K562 (cell line): ENCODE measurements at regions not wholly inside any gene's neighbourhood (a gene's known extent, or its start where the extent isn't known, plus 50 kb on each side); places are given as distances from the start of the nearest gene placed in this dataset.

Experiments
- ATAC-seq: fragments of 200-7000 bp; cut with Tn5 transposase; 3 replicates; pipeline ENCODE4 v1.9.1; 2020; ENCODE audit warnings: moderate library complexity
- BruUV-seq: library from RNA; stranded (reverse); fragments of 400-500 nt; replicated peaks from 2 replicates; lab custom pipeline; 2021; lab: Mats Ljungman, UMichigan
- CTCF ChIA-PET: fragments of 300-600 bp; formaldehyde crosslinking; extraction: SDS; loops from one replicate; lab custom pipeline; 2021; ENCODE audit warnings: low intra/inter-chr PET ratio; lab: Yijun Ruan, JAX
- POLR2A ChIA-PET: fragments of 300-600, 350-650 bp; sonication (Branson Sonifier 250); formaldehyde crosslinking; extraction: SDS; loops from one replicate; lab custom pipeline; 2021; ENCODE audit warnings: antibody characterized with exemption, inconsistent platforms; lab: Yijun Ruan, JAX
- DNase-seq, 4 experiments: peaks; one replicate each; pipeline versions ENCODE4 v3.0.0 to v3.0.0-alpha.2; 2011 to 2018; ENCODE audit warnings: low spot score in 3 of 4, mixed read lengths in 3 of 4; ENCODE audit errors: extremely low read depth in 1 of 4
- FAIRE-seq: peaks from 2 replicates; lab custom pipeline; 2011; peaks lifted over from hg19 to GRCh38; lab: Jason Lieb, UNC
- H2AFZ ChIP-seq: 2 replicates; pipeline ENCODE4 v1.6.0; 2011; ENCODE audit warnings: low read depth, low read length, control low read depth, inconsistent platforms
- H3K27ac ChIP-seq: fragments of 200-600 bp; 3 replicates; pipeline ENCODE4 v1.8.0; 2011; ENCODE audit warnings: low read depth, mild to moderate bottlenecking, control low read depth, inconsistent platforms, low read length, moderate library complexity, mixed read lengths; ENCODE audit errors: extremely low read depth
- H3K27me3 ChIP-seq, 2 experiments: fragments of 300-600 bp in 1 of 2; 2 replicates in 1 of 2; 3 replicates in 1 of 2; pipeline versions ENCODE4 v1.6.0 to v1.8.0; 2011; ENCODE audit warnings: inconsistent platforms in 2 of 2, low read length in 2 of 2, mild to moderate bottlenecking in 1 of 2, mixed read lengths in 1 of 2, moderate library complexity in 1 of 2; ENCODE audit not compliant: control insufficient read depth in 2 of 2, insufficient read depth in 2 of 2
- H3K36me3 ChIP-seq: fragments of 300-600 bp; 3 replicates; pipeline ENCODE4 v1.8.0; 2011; ENCODE audit warnings: mild to moderate bottlenecking, low read length, inconsistent platforms; ENCODE audit not compliant: control insufficient read depth, insufficient read depth
- H3K4me1 ChIP-seq, 2 experiments: fragments of 200-600 bp in 1 of 2; replicated peaks in 1 of 2; 2 replicates in 1 of 2; 3 replicates in 1 of 2; pipeline versions ENCODE4 v1.5.1 to v1.8.0; 2011; ENCODE audit warnings: inconsistent platforms in 2 of 2, low read length in 2 of 2, mild to moderate bottlenecking in 1 of 2, mixed read lengths in 1 of 2, moderate library complexity in 1 of 2; ENCODE audit not compliant: control insufficient read depth in 2 of 2, insufficient read depth in 2 of 2
- H3K4me2 ChIP-seq: 2 replicates; pipeline ENCODE4 v1.6.1; 2011; ENCODE audit warnings: low read length, control low read depth, inconsistent platforms, mixed read lengths; ENCODE audit not compliant: insufficient read depth
- H3K4me3 ChIP-seq: fragments of 200-600 bp; sonication (generic), shearing (Covaris generic); 2 replicates; pipeline ENCODE4 v1.5.1; 2016; ENCODE audit warnings: control low read depth, inconsistent platforms
- H3K79me2 ChIP-seq: fragments of 200-600 bp; 3 replicates; pipeline ENCODE4 v1.8.0; 2011; ENCODE audit warnings: low read length, inconsistent platforms; ENCODE audit not compliant: control insufficient read depth, insufficient read depth
- H3K9ac ChIP-seq, 2 experiments: 2 replicates each; pipeline versions ENCODE4 v1.6.0 to v1.6.1; 2011; ENCODE audit warnings: low read depth in 2 of 2, low read length in 2 of 2, control low read depth in 1 of 2, inconsistent platforms in 1 of 2, mild to moderate bottlenecking in 1 of 2, mixed read lengths in 1 of 2; ENCODE audit not compliant: insufficient read depth in 1 of 2
- H3K9me1 ChIP-seq: one replicate; pipeline ENCODE4 v1.6.0; 2011; ENCODE audit warnings: inconsistent platforms, mild to moderate bottlenecking, low read length, moderate library complexity; ENCODE audit not compliant: control insufficient read depth, insufficient read depth
- H3K9me3 ChIP-seq: replicated peaks from 2 replicates; pipeline ENCODE4 v1.5.1; 2011; ENCODE audit warnings: low read depth, low read length, inconsistent platforms; ENCODE audit not compliant: control insufficient read depth, insufficient read depth
- H4K20me1 ChIP-seq: replicated peaks from 2 replicates; pipeline ENCODE4 v1.6.1; 2011; ENCODE audit warnings: low read length, inconsistent platforms, mixed read lengths; ENCODE audit not compliant: control insufficient read depth, insufficient read depth
- ESRRB ChIP-seq: fragments of 250-450 bp; sonication (Bioruptor Pico); IDR thresholded peaks from 2 replicates; pipeline ENCODE4 v1.5.0; 2020; ENCODE audit warnings: mild to moderate bottlenecking, moderate library complexity, borderline replicate concordance
- RAD51 ChIP-seq: fragments of 450-650 bp; IDR thresholded peaks from 2 replicates; pipeline ENCODE4 v1.7.1; 2016; ENCODE audit warnings: low read depth, mild to moderate bottlenecking, borderline replicate concordance
- SPI1 ChIP-seq: IDR thresholded peaks from 2 replicates; pipeline ENCODE4 v1.6.1; 2011; ENCODE audit warnings: low read depth, low read length, control low read depth, borderline replicate concordance
- ZNF165 ChIP-seq: fragments of 250-450 bp; sonication (Bioruptor Pico); IDR thresholded peaks from 2 replicates; pipeline ENCODE4 v1.4.0; 2020; ENCODE audit warnings: borderline replicate concordance
- ZNF384 ChIP-seq: IDR thresholded peaks from 2 replicates; pipeline ENCODE4 v1.6.1; 2012; ENCODE audit warnings: low read depth, low read length, improper control_type of control experiment
- WGBS: fragments of 100-300 bp; shearing (Covaris generic); methylation state at CpG from one replicate; pipeline ENCODE4 v1.1.6; 2016; ENCODE audit warnings: low coverage, mixed read lengths; ENCODE audit not compliant: insufficient coverage; ENCODE audit errors: missing lambda C conversion rate; 5-methylcytosine and 5-hydroxymethylcytosine counted together
- in situ Hi-C: fragments of 300-500 bp; cut with MboI; formaldehyde crosslinking; loops from 4 replicates; pipeline ENCODE4 v1.15.0; 2018; ENCODE audit warnings: inconsistent platforms, mixed read lengths
- intact Hi-C: fragments of 100-400 bp; cut with micrococcal nuclease; formaldehyde crosslinking; loops from 2 replicates; pipeline ENCODE4 v1.14.2; 2022
- TF ChIP-seq, protein P1 (sequence below): fragments of 450-650 bp; IDR thresholded peaks from 2 replicates; pipeline ENCODE4 v1.6.1; 2016; ENCODE audit warnings: low read depth

DNA sequence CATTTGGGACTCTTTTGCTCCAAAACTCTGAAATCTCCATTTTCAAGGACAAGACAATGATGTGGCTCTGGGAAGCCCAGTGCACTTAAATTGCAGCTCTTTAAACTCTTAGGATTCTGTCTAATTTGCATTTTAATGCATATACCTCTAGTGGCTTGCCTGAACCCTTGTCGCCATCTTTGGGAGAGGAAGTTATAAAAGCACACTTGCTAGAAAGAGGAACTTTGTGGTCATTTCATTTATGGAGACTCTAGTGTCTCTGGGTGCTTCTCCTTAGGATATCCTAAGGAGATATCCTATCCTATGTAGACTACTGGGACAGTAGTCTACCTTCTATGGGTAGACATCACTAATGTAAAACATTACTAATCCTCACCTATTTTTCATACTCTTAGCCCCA, 77.3 kb upstream of the SLC1A3 start:
- POLR2A ChIA-PET, result interaction anchor here (0.5 to 0.7 kb wide), 2 partner anchors 9 to 36 kb away, joined by 3 read pairs; no protein-coding TSS in a partner anchor
- no peak for ATAC-seq
- Histone ChIP-seq H3K4me3 (no peak overlapping the region), H3K27me3 (peaks cover 0 to 20% of the 10 kb centered on the region in 2 experiments; a peak in 4 of 5 replicates), H2AFZ (no peak overlapping the region), H3K27ac (no peak overlapping the region), H3K36me3 (no peaks in the 10 kb centered on the region), H3K9ac (no peak overlapping the region)
- no TSS peak for BruUV-seq
- FAIRE-seq, result no peak
- TF ChIP-seq RAD51 (no peak), SPI1 (peak; percentile 19; the same call in 1 of the 2 replicates)
- TF ChIP-seq, all 486 proteins: peak for 1
- intact Hi-C loops, result no loop called here
- in situ Hi-C loops, result no loop called here
- DNase-seq, result no peak
- no peaks in the 10 kb centered on the region for H4K20me1 ChIP-seq
- H3K4me2 ChIP-seq, result no peak overlapping the region
- WGBS, result 0% methylated on average over 1 of the region's 1 CpG
- no peaks in the 10 kb centered on the region for H3K9me3 ChIP-seq
- no peaks in the 10 kb centered on the region for H3K4me1 ChIP-seq
- no peaks in the 10 kb centered on the region for H3K79me2 ChIP-seq
- CTCF ChIA-PET, result no interaction called here
- H3K9me1 ChIP-seq, result no peaks in the 10 kb centered on the region

GRCh38 chr5:36530215-36530614, 76.2 kb upstream of the SLC1A3 start:
- no peak for ATAC-seq
- Histone ChIP-seq H3K9me3 (no peaks in the 10 kb centered on the region), H2AFZ (no peak overlapping the region), H3K4me3 (no peak overlapping the region), H3K4me2 (no peak overlapping the region), H3K4me1 (no peaks in the 10 kb centered on the region), H3K27ac (no peak overlapping the region), H3K9me1 (no peaks in the 10 kb centered on the region), H3K9ac (no peak overlapping the region), H4K20me1 (no peaks in the 10 kb centered on the region), H3K27me3 (peaks cover 0 to 17% of the 10 kb centered on the region in 2 experiments; a peak in 4 of 5 replicates), H3K79me2 (no peaks in the 10 kb centered on the region), H3K36me3 (no peaks in the 10 kb centered on the region)
- POLR2A ChIA-PET, result no interaction called here
- no peak for TF ChIP-seq ESRRB (CRISPR knock-in tag)
- no peak for TF ChIP-seq ZNF384
- TF ChIP-seq ZNF165, result no peak
- TF ChIP-seq, protein P1, sequence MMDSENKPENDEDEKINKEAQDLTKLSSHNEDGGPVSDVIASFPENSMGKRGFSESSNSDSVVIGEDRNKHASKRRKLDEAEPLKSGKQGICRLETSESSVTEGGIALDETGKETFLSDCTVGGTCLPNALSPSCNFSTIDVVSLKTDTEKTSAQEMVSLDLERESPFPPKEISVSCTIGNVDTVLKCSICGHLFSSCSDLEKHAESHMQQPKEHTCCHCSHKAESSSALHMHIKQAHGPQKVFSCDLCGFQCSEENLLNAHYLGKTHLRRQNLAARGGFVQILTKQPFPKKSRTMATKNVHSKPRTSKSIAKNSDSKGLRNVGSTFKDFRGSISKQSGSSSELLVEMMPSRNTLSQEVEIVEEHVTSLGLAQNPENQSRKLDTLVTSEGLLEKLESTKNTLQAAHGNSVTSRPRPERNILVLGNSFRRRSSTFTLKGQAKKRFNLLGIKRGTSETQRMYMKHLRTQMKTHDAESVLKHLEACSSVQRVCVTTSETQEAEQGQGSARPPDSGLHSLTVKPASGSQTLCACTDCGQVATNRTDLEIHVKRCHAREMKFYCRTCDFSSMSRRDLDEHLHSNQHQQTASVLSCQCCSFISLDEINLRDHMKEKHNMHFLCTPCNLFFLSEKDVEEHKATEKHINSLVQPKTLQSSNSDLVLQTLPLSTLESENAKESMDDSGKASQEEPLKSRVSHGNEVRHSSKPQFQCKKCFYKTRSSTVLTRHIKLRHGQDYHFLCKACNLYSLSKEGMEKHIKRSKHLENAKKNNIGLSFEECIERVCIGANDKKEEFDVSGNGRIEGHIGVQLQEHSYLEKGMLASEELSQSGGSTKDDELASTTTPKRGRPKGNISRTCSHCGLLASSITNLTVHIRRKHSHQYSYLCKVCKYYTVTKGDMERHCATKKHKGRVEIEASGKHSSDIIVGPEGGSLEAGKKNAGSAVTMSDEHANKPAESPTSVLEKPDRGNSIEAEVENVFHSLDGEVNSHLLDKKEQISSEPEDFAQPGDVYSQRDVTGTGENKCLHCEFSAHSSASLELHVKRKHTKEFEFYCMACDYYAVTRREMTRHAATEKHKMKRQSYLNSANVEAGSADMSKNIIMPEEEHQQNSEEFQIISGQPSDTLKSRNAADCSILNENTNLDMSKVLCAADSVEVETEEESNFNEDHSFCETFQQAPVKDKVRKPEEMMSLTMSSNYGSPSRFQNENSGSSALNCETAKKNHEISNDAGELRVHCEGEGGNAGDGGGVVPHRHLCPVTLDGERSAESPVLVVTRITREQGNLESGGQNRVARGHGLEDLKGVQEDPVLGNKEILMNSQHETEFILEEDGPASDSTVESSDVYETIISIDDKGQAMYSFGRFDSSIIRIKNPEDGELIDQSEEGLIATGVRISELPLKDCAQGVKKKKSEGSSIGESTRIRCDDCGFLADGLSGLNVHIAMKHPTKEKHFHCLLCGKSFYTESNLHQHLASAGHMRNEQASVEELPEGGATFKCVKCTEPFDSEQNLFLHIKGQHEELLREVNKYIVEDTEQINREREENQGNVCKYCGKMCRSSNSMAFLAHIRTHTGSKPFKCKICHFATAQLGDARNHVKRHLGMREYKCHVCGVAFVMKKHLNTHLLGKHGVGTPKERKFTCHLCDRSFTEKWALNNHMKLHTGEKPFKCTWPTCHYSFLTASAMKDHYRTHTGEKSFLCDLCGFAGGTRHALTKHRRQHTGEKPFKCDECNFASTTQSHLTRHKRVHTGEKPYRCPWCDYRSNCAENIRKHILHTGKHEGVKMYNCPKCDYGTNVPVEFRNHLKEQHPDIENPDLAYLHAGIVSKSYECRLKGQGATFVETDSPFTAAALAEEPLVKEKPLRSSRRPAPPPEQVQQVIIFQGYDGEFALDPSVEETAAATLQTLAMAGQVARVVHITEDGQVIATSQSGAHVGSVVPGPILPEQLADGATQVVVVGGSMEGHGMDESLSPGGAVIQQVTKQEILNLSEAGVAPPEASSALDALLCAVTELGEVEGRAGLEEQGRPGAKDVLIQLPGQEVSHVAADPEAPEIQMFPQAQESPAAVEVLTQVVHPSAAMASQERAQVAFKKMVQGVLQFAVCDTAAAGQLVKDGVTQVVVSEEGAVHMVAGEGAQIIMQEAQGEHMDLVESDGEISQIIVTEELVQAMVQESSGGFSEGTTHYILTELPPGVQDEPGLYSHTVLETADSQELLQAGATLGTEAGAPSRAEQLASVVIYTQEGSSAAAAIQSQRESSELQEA, result no peak
- no peak for FAIRE-seq
- in situ Hi-C loops, result no loop called here
- WGBS, result 0% methylated on average over 2 of the region's 2 CpGs
- CTCF ChIA-PET, result no interaction called here
- intact Hi-C loops, result no loop called here
- no peak for DNase-seq
- BruUV-seq, result no TSS peak
